Motor neuron (in vitro differentiated cells): ENCODE measurements at regions not wholly inside any gene's neighbourhood (a gene's known extent, or its start where the extent isn't known, plus 50 kb on each side); places are given as distances from the start of the nearest gene placed in this dataset.

Experiments used
- ATAC-seq, 8 experiments: fragments of 200-7000 bp; cut with Tn5 transposase; replicated peaks in 6 of 8; 2 replicates each; pipeline ENCODE4 v1.8.0; 2021; ENCODE audit warnings: mild to moderate bottlenecking in 8 of 8, moderate library complexity in 8 of 8
- H3K27ac ChIP-seq, 2 donors: fragments of 250-450 bp; sonication (Bioruptor Pico); 2 replicates each; pipeline ENCODE4 v1.9.0; 2021; ENCODE audit warnings: antibody characterized with exemption in 2 of 2, mild to moderate bottlenecking in 2 of 2, moderate library complexity in 1 of 2
- H3K4me1 ChIP-seq, 2 donors: fragments of 250-450 bp; sonication (Bioruptor Pico); replicated peaks in 1 of 2; 2 replicates each; pipeline ENCODE4 v1.6.1; 2021; ENCODE audit warnings: antibody characterized with exemption in 2 of 2, mild to moderate bottlenecking in 2 of 2, moderate library complexity in 1 of 2
- H3K4me3 ChIP-seq, 5 donors: fragments of 250-450 bp; sonication (Bioruptor Pico); 2 replicates each; pipeline ENCODE4 v1.9.0; 2021; ENCODE audit warnings: antibody characterized with exemption in 5 of 5, mild to moderate bottlenecking in 5 of 5, moderate library complexity in 4 of 5
- WGBS, 10 experiments: fragments of 450-650 bp; shearing (Covaris generic); methylation state at CpG; one replicate each; pipeline ENCODE4 v1.0.0; 2022; 5-methylcytosine and 5-hydroxymethylcytosine counted together
- in situ Hi-C, 9 experiments: fragments of 400-800 bp; cut with MboI; loops; one replicate each; pipeline ENCODE4 v1.15.0; 2021; ENCODE audit warnings: low sequenced_read_pairs in 9 of 9, low pct_unique_long_range_greater_than_20kb in 2 of 9; ENCODE audit not compliant: unreplicated experiment in 9 of 9

- H3K4me3 ChIP-seq: no peak overlapping the region
- ATAC-seq: peak in 3 of 8 experiments; percentile 74 to 90 (median 83)
- WGBS, 10 experiments: 0 to 87% (median 67%) methylated on average over 1 to 3 of the region's 4 CpGs; no CpG with 5 or more reads in 7 of the 10 experiments
- in situ Hi-C loops: no loop called here
- no peak overlapping the region for H3K27ac ChIP-seq
- no peaks in the 10 kb centered on the region for H3K4me1 ChIP-seq
These were observed 613.7 kb upstream of the CDH18 start for GRCh38 chr5:20601678-20602100.

- ATAC-seq: no peak
- no peak overlapping the region for H3K4me3 ChIP-seq
- in situ Hi-C loops: no loop called here
- H3K4me1 ChIP-seq: no peaks in the 10 kb centered on the region
- no peak overlapping the region for H3K27ac ChIP-seq
- WGBS, 10 experiments: 0 to 96% (median 67%) methylated on average over 1 to 2 of the region's 2 CpGs; no CpG with 5 or more reads in 3 of the 10 experiments
These were observed 602.4 kb upstream of the CDH18 start for GRCh38 chr5:20590356-20590755.

- in situ Hi-C loops: no loop called here
- peak in 5 of 8 experiments; percentile 69 to 84 (median 76) for ATAC-seq
- Histone ChIP-seq H3K4me1 (no peaks in the 10 kb centered on the region), H3K4me3 (peak overlapping the region in 4 of 5 donors; percentile 11 to 36 (median 29)), H3K27ac (no peak overlapping the region)
- WGBS, 10 experiments: 0 to 29% (median 7%) methylated on average over 1 to 5 of the region's 5 CpGs; no CpG with 5 or more reads in 1 of the 10 experiments
These were observed 587.6 kb upstream of the CDH18 start for GRCh38 chr5:20575571-20575970.

GRCh38 chr5:20574576-20574975, 586.6 kb upstream of the CDH18 start:
- in situ Hi-C loops: no loop called here
- Histone ChIP-seq H3K4me3 (peak overlapping the region in 4 of 5 donors; percentile 4 to 36 (median 18)), H3K27ac (no peak overlapping the region), H3K4me1 (no peaks in the 10 kb centered on the region)
- peak in 2 of 8 experiments; percentile 16 to 18 for ATAC-seq
- WGBS, 10 experiments: 68 to 100% (median 80%) methylated on average over 2 to 4 of the region's 4 CpGs; no CpG with 5 or more reads in 3 of the 10 experiments

- peak overlapping the region in 2 of 5 donors; percentile 4 to 12 for H3K4me3 ChIP-seq
- no peak overlapping the region for H3K27ac ChIP-seq
- ATAC-seq: peak; percentile 43 to 87 (median 76)
- no peaks in the 10 kb centered on the region for H3K4me1 ChIP-seq
- in situ Hi-C loops: no loop called here
These were observed 584.6 kb upstream of the CDH18 start for GRCh38 chr5:20572614-20573013.

GRCh38 chr5:20570486-20570885, 582.5 kb upstream of the CDH18 start:
- Histone ChIP-seq H3K27ac (no peak overlapping the region), H3K4me1 (no peaks in the 10 kb centered on the region), H3K4me3 (no peak overlapping the region)
- in situ Hi-C loops: no loop called here
- no peak for ATAC-seq

GRCh38 chr5:20562544-20562943, 574.5 kb upstream of the CDH18 start:
- Histone ChIP-seq H3K27ac (no peak overlapping the region), H3K4me1 (no peaks in the 10 kb centered on the region), H3K4me3 (no peak overlapping the region)
- WGBS, 10 experiments: 31 to 100% (median 81%) methylated on average over 1 to 4 of the region's 4 CpGs
- no peak for ATAC-seq
- in situ Hi-C loops: no loop called here

- in situ Hi-C loops: no loop called here
- Histone ChIP-seq H3K4me3 (no peak overlapping the region), H3K27ac (no peak overlapping the region), H3K4me1 (peaks cover 4 to 5% of the 10 kb centered on the region in 2 donors)
- ATAC-seq: no peak
- 0 to 100% (median 31%) methylated on average over 1 to 3 of the region's 3 CpGs; no CpG with 5 or more reads in 3 of the 10 experiments for WGBS, 10 experiments
These were observed 571.8 kb upstream of the CDH18 start for GRCh38 chr5:20559845-20560244.

- 7 to 100% (median 68%) methylated on average over 1 to 6 of the region's 6 CpGs; no CpG with 5 or more reads in 1 of the 10 experiments for WGBS, 10 experiments
- H3K4me1 ChIP-seq: peaks cover 4 to 5% of the 10 kb centered on the region in 2 donors
- in situ Hi-C loops: no loop called here
- H3K4me3 ChIP-seq: no peak overlapping the region
- peak in 7 of 8 experiments; percentile 18 to 86 (median 74) for ATAC-seq
- no peak overlapping the region for H3K27ac ChIP-seq
These were observed 568.2 kb upstream of the CDH18 start for GRCh38 chr5:20556115-20556763.

- 0 to 100% (median 79%) methylated on average over 1 to 2 of the region's 2 CpGs; no CpG with 5 or more reads in 3 of the 10 experiments for WGBS, 10 experiments
- Histone ChIP-seq H3K4me1 (peaks cover 4 to 5% of the 10 kb centered on the region in 2 donors), H3K4me3 (no peak overlapping the region), H3K27ac (no peak overlapping the region)
- in situ Hi-C loops: no loop called here
- no peak for ATAC-seq
These were observed 567.0 kb upstream of the CDH18 start for GRCh38 chr5:20555034-20555433.

GRCh38 chr5:20554001-20554400, 566.0 kb upstream of the CDH18 start:
- WGBS, 10 experiments: 5 to 100% (median 80%) methylated on average over 1 to 2 of the region's 2 CpGs
- in situ Hi-C loops: no loop called here
- H3K27ac ChIP-seq: no peak overlapping the region
- peaks cover 4 to 5% of the 10 kb centered on the region in 2 donors for H3K4me1 ChIP-seq
- H3K4me3 ChIP-seq: no peak overlapping the region
- ATAC-seq: no peak

GRCh38 chr5:20537911-20538703, 550.1 kb upstream of the CDH18 start:
- in situ Hi-C loops: no loop called here
- 0 to 100% (median 58%) methylated on average over 1 to 4 of the region's 4 CpGs for WGBS, 10 experiments
- ATAC-seq: peak in 5 of 8 experiments; percentile 76 to 97 (median 87)

GRCh38 chr5:20536813-20537212, 548.8 kb upstream of the CDH18 start:
- H3K4me1 ChIP-seq: peaks cover 0 to 8% of the 10 kb centered on the region in 2 donors
- in situ Hi-C loops: no loop called here
- no peak overlapping the region for H3K27ac ChIP-seq
- ATAC-seq: no peak
- H3K4me3 ChIP-seq: no peak overlapping the region

More at GRCh38 chr5:20537911-20538703, 550.1 kb upstream of the CDH18 start:
- peaks cover 0 to 8% of the 10 kb centered on the region in 2 donors for H3K4me1 ChIP-seq
- no peak overlapping the region for H3K4me3 ChIP-seq
- H3K27ac ChIP-seq: no peak overlapping the region
